Hypothalamus (tissue), 51 donors: ENCODE measurements at regions not wholly inside any gene's neighbourhood (a gene's known extent, or its start where the extent isn't known, plus 50 kb on each side); places are given as distances from the start of the nearest gene placed in this dataset.

ENCODE experiments used
- DNase-seq, 51 donors: peaks; one replicate each; lab custom pipeline; 2025; lab: John Stamatoyannopoulos, UW

GRCh38 chr5:145222622-145223021, 612.5 kb downstream of the PRELID2 start:
- DNase-seq: no peak

GRCh38 chr5:145221416-145221815, 613.7 kb downstream of the PRELID2 start:
- no peak for DNase-seq

- DNase-seq: no peak
These were observed 614.7 kb downstream of the PRELID2 start for GRCh38 chr5:145220481-145220880.

- no peak for DNase-seq
These were observed 616.2 kb downstream of the PRELID2 start for GRCh38 chr5:145218982-145219381.

GRCh38 chr5:145218019-145218418, 617.1 kb downstream of the PRELID2 start:
- DNase-seq: no peak

GRCh38 chr5:145210020-145210419, 625.1 kb downstream of the PRELID2 start:
- DNase-seq: no peak

- no peak for DNase-seq
These were observed 629.6 kb downstream of the PRELID2 start for GRCh38 chr5:145205546-145205945.

GRCh38 chr5:145204743-145205142, 630.4 kb downstream of the PRELID2 start:
- no peak for DNase-seq

GRCh38 chr5:145203193-145203592, 631.9 kb downstream of the PRELID2 start:
- DNase-seq: no peak

- DNase-seq: no peak
These were observed 636.4 kb downstream of the PRELID2 start for GRCh38 chr5:145198525-145199260.

GRCh38 chr5:145189746-145190145, 645.4 kb downstream of the PRELID2 start:
- no peak for DNase-seq

- DNase-seq: no peak
These were observed 654.8 kb downstream of the PRELID2 start for GRCh38 chr5:145180371-145180770.

- no peak for DNase-seq
These were observed 656.3 kb downstream of the PRELID2 start for GRCh38 chr5:145178641-145179523.

GRCh38 chr5:145176041-145176440, 659.1 kb downstream of the PRELID2 start:
- no peak for DNase-seq

- no peak for DNase-seq
These were observed 669.0 kb downstream of the PRELID2 start for GRCh38 chr5:145166110-145166509.

GRCh38 chr5:145163876-145164275, 671.3 kb downstream of the PRELID2 start:
- no peak for DNase-seq

GRCh38 chr5:145162626-145163025, 672.5 kb downstream of the PRELID2 start:
- DNase-seq: no peak

GRCh38 chr5:145161391-145161790, 673.8 kb downstream of the PRELID2 start:
- no peak for DNase-seq

- no peak for DNase-seq
These were observed 674.5 kb downstream of the PRELID2 start for GRCh38 chr5:145160679-145161078.

- no peak for DNase-seq
These were observed 676.4 kb downstream of the PRELID2 start for GRCh38 chr5:145158730-145159129.

GRCh38 chr5:145157841-145158240, 677.3 kb downstream of the PRELID2 start:
- DNase-seq: no peak

GRCh38 chr5:145141534-145141933, 693.6 kb downstream of the PRELID2 start:
- DNase-seq: no peak
